Esophagus squamous epithelium (tissue), 4 donors: ENCODE measurements at regions not wholly inside any gene's neighbourhood (a gene's known extent, or its start where the extent isn't known, plus 50 kb on each side); places are given as distances from the start of the nearest gene placed in this dataset.

Experiments
- CTCF ChIP-seq, 6 experiments: fragments of 450-650 bp in 4 of 6; fragments of 200-600 bp in 2 of 6; sonication (generic) in 2 of 6; IDR thresholded peaks; one replicate each; pipeline ENCODE4 v1.5.1; 2016 to 2019; ENCODE audit warnings: antibody characterized with exemption in 6 of 6, mild to moderate bottlenecking in 4 of 6, moderate library complexity in 4 of 6
- POLR2A ChIP-seq, 4 donors: fragments of 450-650 bp; IDR thresholded peaks; one replicate each; pipeline ENCODE4 v1.6.1; 2017; ENCODE audit warnings: antibody characterized with exemption in 4 of 4, mild to moderate bottlenecking in 4 of 4, moderate library complexity in 3 of 4

DNA sequence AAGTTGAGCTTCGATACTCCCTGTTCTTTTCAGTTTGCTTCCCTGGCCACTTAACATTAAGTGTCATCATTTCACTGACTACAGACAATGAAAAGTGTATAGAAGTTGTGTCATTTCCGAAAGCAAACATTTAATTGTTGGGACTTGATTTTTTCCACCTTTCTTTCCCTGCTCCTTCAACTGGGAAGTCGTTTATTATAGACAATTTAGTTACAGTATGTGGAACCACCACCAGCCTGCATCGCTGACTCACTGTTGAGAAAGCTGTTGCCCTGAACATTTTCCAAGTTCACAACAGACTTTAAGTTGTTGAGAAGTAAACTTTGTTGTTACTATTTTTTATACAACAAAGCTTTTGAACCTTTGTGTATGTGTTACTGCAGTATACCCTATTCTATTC lies 788.4 kb upstream of the PRR20A start:
- TF ChIP-seq CTCF (IDR thresholded peaks at IDR 0.05) (no peak), POLR2A (IDR thresholded peaks at IDR 0.05) (no peak)
